Cardiac muscle cell (in vitro differentiated cells and primary cell): ENCODE measurements at regions not wholly inside any gene's neighbourhood (a gene's known extent, or its start where the extent isn't known, plus 50 kb on each side); places are given as distances from the start of the nearest gene placed in this dataset.

Experiments used
- DNase-seq, 2 donors: peaks; one replicate each; pipeline versions ENCODE4 v3.0.0 to v3.0.0-alpha.2; 2010 to 2017; ENCODE audit warnings: low read depth in 1 of 2, low spot score in 1 of 2
- H3K27ac ChIP-seq: fragments of 200-600 bp; sonication (generic); 2 replicates; pipeline ENCODE4 v1.5.1; 2016
- H3K27me3 ChIP-seq: fragments of 200-600 bp; sonication (generic); 2 replicates; pipeline ENCODE4 v1.6.0; 2016; ENCODE audit warnings: control low read depth
- H3K36me3 ChIP-seq: fragments of 200-600 bp; sonication (generic); 2 replicates; pipeline ENCODE4 v1.5.1; 2016; ENCODE audit warnings: control low read depth
- H3K4me1 ChIP-seq: fragments of 200-600 bp; sonication (generic); 2 replicates; pipeline ENCODE4 v1.8.1; 2017; ENCODE audit warnings: low read depth, mild to moderate bottlenecking, mixed run types
- H3K4me3 ChIP-seq: fragments of 200-600 bp; sonication (generic); 2 replicates; pipeline ENCODE4 v1.5.1; 2016; ENCODE audit warnings: mild to moderate bottlenecking
- H3K9me3 ChIP-seq: fragments of 200-600 bp; sonication (generic); 2 replicates; pipeline ENCODE4 v1.5.1; 2017; ENCODE audit warnings: low read depth, mild to moderate bottlenecking, control low read depth
- CTCF ChIP-seq: IDR thresholded peaks from 2 replicates; pipeline ENCODE4 v1.5.1; 2012; ENCODE audit warnings: low read depth, mild to moderate bottlenecking, low read length

- no peak for DNase-seq
- Histone ChIP-seq H3K9me3 (no peaks in the 10 kb centered on the region), H3K4me1 (no peaks in the 10 kb centered on the region), H3K27me3 (no peaks in the 10 kb centered on the region), H3K27ac (no peak overlapping the region), H3K4me3 (no peak overlapping the region), H3K36me3 (no peaks in the 10 kb centered on the region)
- TF ChIP-seq CTCF = no peak
Measured at GRCh38 chr3:96300743-96301142, 513.7 kb upstream of the EPHA6 start.

- Histone ChIP-seq H3K4me1 (no peaks in the 10 kb centered on the region), H3K27me3 (no peaks in the 10 kb centered on the region), H3K4me3 (no peak overlapping the region), H3K9me3 (no peaks in the 10 kb centered on the region), H3K36me3 (no peaks in the 10 kb centered on the region), H3K27ac (no peak overlapping the region)
- no peak for TF ChIP-seq CTCF
- no peak for DNase-seq
Measured at GRCh38 chr3:96319166-96319565, 495.2 kb upstream of the EPHA6 start.

- no peak for TF ChIP-seq CTCF
- no peaks in the 10 kb centered on the region for H3K27me3 ChIP-seq
- H3K9me3 ChIP-seq = no peaks in the 10 kb centered on the region
- no peaks in the 10 kb centered on the region for H3K4me1 ChIP-seq
- no peaks in the 10 kb centered on the region for H3K36me3 ChIP-seq
- no peak for DNase-seq
- no peak overlapping the region for H3K27ac ChIP-seq
- H3K4me3 ChIP-seq = no peak overlapping the region
Measured at GRCh38 chr3:96324087-96324486, 490.3 kb upstream of the EPHA6 start.

GRCh38 chr3:96330795-96331194 is 483.6 kb upstream of the EPHA6 start:
- DNase-seq = no peak
- no peak for TF ChIP-seq CTCF
- Histone ChIP-seq H3K27me3 (no peaks in the 10 kb centered on the region), H3K4me3 (no peak overlapping the region), H3K4me1 (no peaks in the 10 kb centered on the region), H3K36me3 (no peaks in the 10 kb centered on the region), H3K9me3 (no peaks in the 10 kb centered on the region), H3K27ac (no peak overlapping the region)

- no peaks in the 10 kb centered on the region for H3K27me3 ChIP-seq
- no peaks in the 10 kb centered on the region for H3K36me3 ChIP-seq
- no peak for DNase-seq
- H3K4me1 ChIP-seq = no peaks in the 10 kb centered on the region
- TF ChIP-seq CTCF = no peak
- H3K27ac ChIP-seq = no peak overlapping the region
- H3K9me3 ChIP-seq = no peaks in the 10 kb centered on the region
- no peak overlapping the region for H3K4me3 ChIP-seq
Measured at GRCh38 chr3:96331341-96331740, 483.1 kb upstream of the EPHA6 start.

- H3K4me1 ChIP-seq = no peaks in the 10 kb centered on the region
- TF ChIP-seq CTCF = no peak
- no peak overlapping the region for H3K4me3 ChIP-seq
Measured at GRCh38 chr3:96334779-96335178, 479.6 kb upstream of the EPHA6 start.

More at GRCh38 chr3:96334779-96335178, 479.6 kb upstream of the EPHA6 start:
- Histone ChIP-seq H3K27me3 (no peaks in the 10 kb centered on the region), H3K9me3 (no peaks in the 10 kb centered on the region), H3K27ac (no peak overlapping the region), H3K36me3 (no peaks in the 10 kb centered on the region)
- DNase-seq = no peak
